ENCODE measurements at regions not wholly inside any gene's neighbourhood (a gene's known extent, or its start where the extent isn't known, plus 50 kb on each side); places are given as distances from the start of the nearest gene placed in this dataset.
"Not testable (repeated sequence)": the region's sequence is repeated elsewhere in the genome, so short reads cannot be mapped to it uniquely, and the experiment has no call there.

DNA sequence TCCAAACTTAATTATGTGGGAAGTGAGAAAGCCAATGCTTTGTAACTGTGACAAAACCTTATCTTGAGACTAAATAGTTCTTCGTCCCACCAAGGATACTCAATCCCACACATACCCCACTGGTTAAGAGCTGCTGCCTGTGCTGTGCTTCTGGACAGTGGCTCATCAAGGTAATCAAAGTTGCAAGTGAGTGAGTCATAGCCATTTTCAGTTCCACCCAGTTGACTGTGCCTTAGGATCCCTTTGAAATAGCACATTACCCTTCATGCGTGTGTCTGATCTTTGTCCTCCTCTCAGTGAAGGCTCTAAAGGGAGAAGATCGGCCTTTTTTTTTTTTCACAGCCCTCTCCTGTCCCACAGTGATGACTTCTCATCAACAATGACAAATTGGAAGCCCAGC lies 706.0 kb upstream of the AUTS2 start:
- no peak for DNase-seq

DNA sequence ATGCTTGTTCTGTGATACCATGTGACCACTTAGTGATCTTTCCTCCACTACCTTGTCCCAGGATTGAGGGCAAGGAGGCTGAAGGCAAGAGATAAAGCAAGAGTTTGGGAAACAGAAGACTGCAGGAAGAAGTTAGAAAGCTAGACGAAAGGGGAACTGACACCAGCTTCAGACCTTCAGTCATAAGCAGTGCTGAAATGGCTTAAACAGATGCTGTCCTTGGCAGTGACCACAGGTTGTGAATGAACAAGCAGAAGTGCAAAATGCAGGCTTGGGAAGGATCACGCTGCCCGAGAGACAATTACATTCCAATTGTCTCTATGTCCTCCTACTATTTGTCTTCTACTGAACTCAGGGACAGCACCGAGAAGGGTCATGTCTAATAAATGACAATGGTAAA lies 704.9 kb upstream of the AUTS2 start:
- DNase-seq: no peak

DNA sequence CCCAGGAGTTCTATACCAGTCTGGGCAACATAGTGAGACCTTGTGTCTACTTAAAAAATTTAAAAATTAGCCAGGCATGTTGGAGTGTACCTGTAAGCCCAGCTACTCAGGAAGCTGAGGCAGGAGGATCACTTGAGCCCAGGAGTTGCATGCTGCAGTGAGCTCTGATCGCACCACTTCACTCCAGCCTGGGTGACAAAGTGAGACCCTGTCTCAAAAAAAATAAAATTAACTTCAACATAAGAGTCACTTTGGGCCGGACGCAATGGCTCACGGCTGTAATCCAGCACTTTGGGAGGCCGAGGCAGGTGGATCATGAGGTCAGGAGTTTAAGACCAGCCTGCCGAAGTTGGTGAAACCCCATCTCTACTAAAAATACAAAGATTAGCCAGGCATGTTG lies 699.1 kb upstream of the AUTS2 start:
- not testable (repeated sequence) for DNase-seq

GRCh38 chr7:68900096-68900495 lies 698.2 kb upstream of the AUTS2 start:
- DNase-seq: no peak

DNA sequence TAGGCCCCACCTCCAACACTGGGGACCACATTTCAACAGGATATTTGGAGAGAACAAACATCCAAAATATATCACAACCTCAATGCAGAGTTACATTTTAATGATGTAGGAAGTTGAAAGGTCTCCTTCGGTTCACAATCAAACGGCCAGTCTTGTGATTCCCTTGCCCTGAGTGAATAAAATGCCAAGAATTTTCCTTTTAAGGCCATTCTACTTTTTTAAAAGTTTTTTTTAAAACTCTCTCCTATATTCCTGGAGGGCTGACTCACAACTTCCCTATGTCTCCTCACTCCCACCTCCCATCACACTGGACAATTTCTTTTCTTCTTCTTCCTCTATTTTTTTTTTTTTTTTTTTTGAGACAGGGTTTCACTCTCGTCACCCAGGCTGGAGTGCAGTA lies 693.6 kb upstream of the AUTS2 start:
- DNase-seq: no peak

GRCh38 chr7:68911754-68912153 lies 686.5 kb upstream of the AUTS2 start:
- DNase-seq: no peak

DNA sequence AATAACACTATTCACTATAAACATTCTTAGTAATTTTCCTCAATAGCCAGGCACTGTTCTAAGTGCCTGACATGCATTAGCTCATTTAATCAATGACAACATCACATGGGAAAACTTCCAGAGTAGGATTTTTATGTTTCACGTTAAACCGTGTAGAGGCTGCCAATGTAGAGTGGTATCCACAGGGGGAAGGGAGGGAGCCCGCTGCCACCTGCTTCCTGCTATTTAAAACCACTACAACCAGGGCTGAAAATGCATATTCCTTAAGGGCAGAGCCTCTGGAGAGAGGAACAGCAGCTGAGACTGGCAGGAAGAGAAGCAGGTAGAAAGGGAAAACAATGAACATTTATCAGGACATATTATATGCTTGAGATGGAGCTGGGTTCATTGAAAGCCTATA lies 684.3 kb upstream of the AUTS2 start:
- no peak for DNase-seq

GRCh38 chr7:68917041-68917651 lies 681.1 kb upstream of the AUTS2 start:
- no peak for DNase-seq

DNA sequence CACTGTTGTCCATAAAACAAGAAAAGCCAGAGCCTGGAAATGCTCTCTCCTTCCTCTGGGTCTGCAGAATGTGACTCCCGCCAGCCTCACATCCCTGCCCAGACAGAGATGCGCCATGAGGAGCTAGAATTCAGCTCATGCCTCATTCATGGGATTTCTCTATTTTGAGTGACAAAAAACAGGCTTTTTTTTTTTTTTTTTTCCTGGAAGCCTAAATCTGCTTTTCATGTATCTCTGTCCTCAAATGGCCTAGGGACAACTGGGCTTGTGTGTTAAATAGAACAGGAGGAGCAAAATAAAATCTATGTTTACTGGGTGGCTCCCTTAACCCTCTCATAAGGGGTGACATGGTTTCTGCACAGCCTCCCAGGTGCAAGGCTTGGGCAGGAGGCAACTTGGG lies 679.7 kb upstream of the AUTS2 start:
- no peak for DNase-seq

- no peak for DNase-seq
These were observed 675.4 kb upstream of the AUTS2 start for GRCh38 chr7:68922850-68923249.

DNA sequence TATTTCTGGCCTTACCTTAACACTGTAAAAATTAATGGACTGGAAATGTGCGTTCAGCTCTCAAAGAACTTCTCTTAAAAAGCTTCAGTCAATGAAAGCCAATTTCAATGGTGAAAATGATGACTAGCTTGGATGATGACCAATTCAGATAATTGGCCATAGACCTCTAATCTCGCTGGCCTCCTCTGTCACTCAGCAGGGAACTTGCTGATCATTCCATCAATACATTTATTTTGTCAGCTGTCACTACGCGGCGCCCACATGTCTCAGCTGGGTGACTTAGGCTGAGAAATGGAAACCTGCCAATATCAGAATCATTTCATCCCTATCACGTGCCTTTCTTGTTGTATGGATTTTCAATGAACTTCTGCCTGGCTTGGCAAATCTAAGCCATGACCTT lies 673.0 kb upstream of the AUTS2 start:
- DNase-seq: no peak

DNA sequence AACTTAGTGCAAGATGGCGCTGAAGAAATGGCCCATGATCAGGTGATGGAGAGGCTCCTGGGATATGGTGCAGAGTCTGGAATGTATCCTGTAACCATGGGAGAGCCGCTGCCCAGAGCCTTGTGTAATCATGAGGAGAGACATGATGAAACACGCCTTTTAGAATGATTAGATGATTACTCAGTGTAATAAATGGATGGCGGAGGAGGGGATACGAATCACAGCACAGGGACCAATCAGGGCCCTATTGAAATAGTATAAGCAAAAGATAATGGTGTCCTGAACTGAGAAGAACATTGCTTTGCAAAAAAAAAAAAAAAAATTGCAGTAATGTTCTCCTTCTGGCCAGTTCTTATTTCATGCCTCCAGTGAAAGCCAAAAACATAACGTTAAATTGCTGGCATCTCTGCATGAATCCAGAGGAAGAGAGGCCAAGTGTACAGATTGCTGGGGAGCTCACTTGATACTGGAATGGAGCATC lies 668.5 kb upstream of the AUTS2 start:
- DNase-seq: no peak

DNA sequence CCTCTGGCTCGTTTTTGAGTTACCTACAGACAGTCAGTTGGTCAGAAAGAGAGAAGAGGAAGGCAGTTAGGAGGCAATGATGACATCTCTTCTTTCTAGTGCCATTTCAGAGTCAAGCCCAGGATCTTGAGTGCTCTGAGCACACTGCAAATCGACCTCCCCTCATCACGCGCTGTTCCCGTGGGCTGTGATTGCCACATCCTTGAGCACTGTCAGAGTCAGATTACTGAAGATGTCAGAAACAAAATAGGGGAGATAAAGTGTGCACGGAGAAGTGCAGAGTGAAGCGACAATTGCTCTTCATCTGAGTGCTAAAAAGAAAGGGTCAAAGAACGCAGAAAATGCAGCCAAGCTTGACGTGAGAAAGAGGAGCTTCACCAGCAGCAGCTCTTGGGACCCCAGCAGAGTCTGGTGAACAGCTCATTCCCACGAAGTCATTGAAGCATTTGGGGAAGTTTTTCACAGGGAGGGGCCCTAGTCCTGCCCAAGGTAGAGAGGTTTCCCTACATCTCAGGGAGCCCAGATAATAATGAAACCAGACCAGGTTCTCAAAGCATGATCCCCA lies 661.7 kb upstream of the AUTS2 start:
- no peak for DNase-seq

GRCh38 chr7:68938151-68938550 lies 660.1 kb upstream of the AUTS2 start:
- no peak for DNase-seq

- DNase-seq: no peak
These were observed 654.5 kb upstream of the AUTS2 start for GRCh38 chr7:68943786-68944185.

- DNase-seq: no peak
These were observed 642.6 kb upstream of the AUTS2 start for GRCh38 chr7:68955656-68956055.

- DNase-seq: no peak
These were observed 639.7 kb upstream of the AUTS2 start for GRCh38 chr7:68958571-68958970.

GRCh38 chr7:68963552-68963951 lies 634.7 kb upstream of the AUTS2 start:
- DNase-seq: no peak

DNA sequence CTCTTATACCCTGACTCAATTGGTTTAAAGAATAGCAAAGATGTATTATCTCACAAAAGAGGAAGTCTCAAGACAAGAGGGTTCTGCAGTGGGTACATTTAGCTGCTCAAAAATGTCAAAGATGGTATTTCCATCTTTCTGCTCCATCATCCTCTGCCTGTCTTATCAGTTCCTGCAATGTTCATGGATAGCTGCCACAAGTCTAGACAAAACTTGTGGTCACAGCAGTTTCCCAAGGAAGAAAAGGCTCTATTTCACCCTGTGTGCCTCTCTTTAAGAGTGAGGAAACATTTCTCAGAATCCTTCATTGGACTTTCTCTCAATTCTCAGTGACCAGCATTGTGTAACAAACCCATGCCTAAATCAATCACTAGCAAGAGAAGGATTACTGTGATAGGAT lies 634.2 kb upstream of the AUTS2 start:
- no peak for DNase-seq

DNA sequence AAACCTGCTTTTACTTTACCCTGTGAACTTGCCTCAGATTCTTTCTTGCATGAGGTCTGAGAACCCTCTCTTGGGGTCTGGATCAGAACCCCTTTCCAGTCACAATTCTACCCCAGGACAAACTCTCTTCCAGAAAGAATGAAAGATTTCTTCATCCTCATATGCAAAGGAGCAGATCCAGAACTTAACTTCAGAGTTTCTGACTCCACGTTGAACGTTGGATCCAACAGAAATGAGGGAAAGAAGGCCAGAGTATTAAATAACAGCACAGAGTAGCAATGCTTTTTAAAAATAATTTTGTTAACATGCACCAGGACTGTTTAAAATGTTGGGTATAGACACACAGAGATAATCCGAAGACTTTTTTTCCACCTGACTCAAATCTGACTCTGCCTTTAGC lies 632.9 kb upstream of the AUTS2 start:
- no peak for DNase-seq

DNA sequence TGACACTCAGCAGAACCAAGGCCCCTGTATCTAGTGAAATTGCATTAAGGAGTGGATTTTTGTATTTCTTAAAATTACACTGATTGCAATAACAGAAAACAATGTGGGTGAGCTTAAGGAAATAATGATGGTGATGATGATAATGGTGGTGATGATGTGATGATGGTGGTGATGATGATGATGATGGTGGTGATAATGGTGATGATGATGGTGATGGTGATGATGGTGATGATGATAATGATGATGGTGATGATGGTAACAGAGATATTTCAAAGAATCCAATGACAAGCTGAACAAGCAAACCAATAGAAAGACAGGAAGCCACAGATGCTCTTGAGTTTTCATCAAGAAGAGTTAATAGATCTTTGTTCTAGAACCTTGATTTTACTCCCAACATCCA lies 630.7 kb upstream of the AUTS2 start:
- no peak for DNase-seq

- DNase-seq: no peak
These were observed 628.7 kb upstream of the AUTS2 start for GRCh38 chr7:68969571-68969970.

- DNase-seq: no peak
These were observed 626.5 kb upstream of the AUTS2 start for GRCh38 chr7:68971634-68972340.

- DNase-seq: no peak
These were observed 620.8 kb upstream of the AUTS2 start for GRCh38 chr7:68977385-68978055.

All from cortex of kidney (tissue), 1 donor.